Inflammatory macrophage treated with lipopolysaccharide for 4 hours (primary cell): ENCODE measurements at regions not wholly inside any gene's neighbourhood (a gene's known extent, or its start where the extent isn't known, plus 50 kb on each side); places are given as distances from the start of the nearest gene placed in this dataset.

Experiments used
- DNase-seq: peaks from one replicate; pipeline ENCODE4 v3.0.0-alpha.2; 2020

GRCh38 chr1:112779665-112780526, 64.8 kb upstream of the PPM1J start:
- DNase-seq, result no peak

- peak; percentile 16 for DNase-seq
Measured at GRCh38 chr1:112778137-112778536, 63.0 kb upstream of the PPM1J start.

GRCh38 chr1:112776688-112777087, 61.6 kb upstream of the PPM1J start:
- DNase-seq, result no peak

- DNase-seq, result no peak
Measured at GRCh38 chr1:112772781-112773180, 57.6 kb upstream of the PPM1J start.

- DNase-seq, result no peak
Measured at GRCh38 chr1:112770724-112771123, 55.6 kb upstream of the PPM1J start.

- no peak for DNase-seq
Measured at GRCh38 chr1:112769611-112770010, 54.5 kb upstream of the PPM1J start.

- no peak for DNase-seq
Measured at GRCh38 chr1:112767646-112768045, 52.5 kb upstream of the PPM1J start.
